ENCODE measurements at regions not wholly inside any gene's neighbourhood (a gene's known extent, or its start where the extent isn't known, plus 50 kb on each side); places are given as distances from the start of the nearest gene placed in this dataset.
A peak's percentile ranks its signal among the peaks of the same experiment; 100 is the strongest.
"Not testable (repeated sequence)": the region's sequence is repeated elsewhere in the genome, so short reads cannot be mapped to it uniquely, and the experiment has no call there.

DNA sequence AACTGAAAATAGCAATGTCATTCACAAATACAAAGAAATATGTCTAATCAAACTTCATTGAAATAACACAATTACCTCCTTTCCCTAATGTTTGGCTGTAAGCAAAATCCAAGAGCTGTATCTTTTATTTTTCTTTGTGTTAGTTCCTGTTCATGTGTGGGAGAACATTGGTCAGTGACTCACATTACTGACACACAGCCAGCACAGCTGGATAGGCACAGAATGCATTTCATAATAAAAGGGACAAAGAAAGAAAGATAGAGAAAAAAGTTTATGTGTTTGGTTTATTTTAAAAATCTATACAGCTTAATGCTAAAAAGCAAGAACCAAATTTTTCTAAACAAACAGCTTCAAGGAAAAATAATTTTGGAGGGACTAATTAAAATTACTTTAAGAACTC, 185.6 kb upstream of the COL3A1 start:
- TF ChIP-seq, protein P1, sequence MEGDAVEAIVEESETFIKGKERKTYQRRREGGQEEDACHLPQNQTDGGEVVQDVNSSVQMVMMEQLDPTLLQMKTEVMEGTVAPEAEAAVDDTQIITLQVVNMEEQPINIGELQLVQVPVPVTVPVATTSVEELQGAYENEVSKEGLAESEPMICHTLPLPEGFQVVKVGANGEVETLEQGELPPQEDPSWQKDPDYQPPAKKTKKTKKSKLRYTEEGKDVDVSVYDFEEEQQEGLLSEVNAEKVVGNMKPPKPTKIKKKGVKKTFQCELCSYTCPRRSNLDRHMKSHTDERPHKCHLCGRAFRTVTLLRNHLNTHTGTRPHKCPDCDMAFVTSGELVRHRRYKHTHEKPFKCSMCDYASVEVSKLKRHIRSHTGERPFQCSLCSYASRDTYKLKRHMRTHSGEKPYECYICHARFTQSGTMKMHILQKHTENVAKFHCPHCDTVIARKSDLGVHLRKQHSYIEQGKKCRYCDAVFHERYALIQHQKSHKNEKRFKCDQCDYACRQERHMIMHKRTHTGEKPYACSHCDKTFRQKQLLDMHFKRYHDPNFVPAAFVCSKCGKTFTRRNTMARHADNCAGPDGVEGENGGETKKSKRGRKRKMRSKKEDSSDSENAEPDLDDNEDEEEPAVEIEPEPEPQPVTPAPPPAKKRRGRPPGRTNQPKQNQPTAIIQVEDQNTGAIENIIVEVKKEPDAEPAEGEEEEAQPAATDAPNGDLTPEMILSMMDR (IDR thresholded peaks at IDR 0.05; ENCODE audit: insufficient read depth, low read depth, low read length, missing control alignments) = no peak
- DNase-seq (ENCODE audit: low read depth) = peak; percentile 80

DNA sequence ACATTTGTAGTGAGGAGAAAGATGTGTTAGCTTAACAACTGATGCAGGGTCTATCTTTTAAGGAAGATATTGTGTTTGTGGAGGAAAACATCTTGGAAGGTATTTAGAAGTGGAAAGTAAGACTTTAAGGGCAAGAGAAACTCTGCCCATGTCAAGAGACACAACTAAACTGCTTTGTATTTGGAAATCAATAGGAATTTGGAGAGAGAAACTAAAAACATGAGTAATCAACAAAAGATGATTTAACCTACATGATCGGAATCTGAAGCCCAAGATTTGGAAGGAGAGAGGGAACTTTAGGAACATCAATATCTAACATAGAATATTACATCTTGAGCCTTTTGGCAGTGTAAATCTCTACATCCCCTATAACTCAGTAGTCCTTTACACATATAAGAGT, 184.2 kb upstream of the COL3A1 start:
- no peak overlapping the region for H3K4me3 ChIP-seq (ENCODE audit: low read length)
- TF ChIP-seq, protein P1 (IDR thresholded peaks at IDR 0.05; ENCODE audit: insufficient read depth, low read depth, low read length, missing control alignments) = no peak
- no peak for DNase-seq (ENCODE audit: low read depth)

More for the DNA sequence above, 185.6 kb upstream of the COL3A1 start:
- no peak overlapping the region for H3K4me3 ChIP-seq (ENCODE audit: low read length)

DNA sequence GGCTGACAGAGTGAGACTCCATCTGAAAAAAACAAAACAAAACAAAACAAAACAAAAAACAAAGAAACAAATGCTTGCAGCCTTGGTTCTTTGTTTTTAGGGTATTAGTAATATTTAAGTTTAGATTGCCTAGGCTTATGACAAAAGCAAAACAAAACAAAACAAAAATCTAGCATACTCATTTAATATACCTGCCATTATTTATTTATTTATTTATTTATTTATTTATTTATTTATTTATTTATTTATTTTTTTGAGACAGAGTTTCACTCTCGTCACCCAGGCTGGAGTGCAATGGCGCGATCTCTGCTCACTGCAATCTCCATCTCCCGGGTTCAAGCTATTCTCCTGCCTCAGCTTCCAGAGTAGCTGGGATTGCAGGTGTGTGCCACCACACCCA, 179.7 kb upstream of the COL3A1 start:
- not testable (repeated sequence) for H3K4me3 ChIP-seq (ENCODE audit: low read length); DNase-seq (ENCODE audit: low read depth)

DNA sequence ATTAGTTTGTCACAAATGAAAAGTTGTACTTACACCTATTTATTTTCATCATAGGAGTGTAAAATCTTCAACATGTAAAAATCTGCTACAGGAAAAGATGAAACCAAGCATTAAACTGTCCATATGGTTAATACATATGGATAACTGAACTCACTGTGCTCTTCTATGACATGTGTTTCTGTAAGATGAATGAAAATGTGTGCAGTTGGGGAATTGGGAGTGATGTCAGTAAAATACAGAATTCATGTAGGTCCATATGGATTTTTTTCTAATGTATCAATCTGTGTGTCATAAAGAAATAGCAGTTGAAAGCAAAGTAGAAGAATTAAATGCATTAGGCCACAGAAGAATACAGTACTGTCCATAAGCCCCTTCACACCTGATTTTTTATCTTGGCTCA, 178.4 kb upstream of the COL3A1 start:
- no peak overlapping the region for H3K4me3 ChIP-seq (ENCODE audit: low read length)
- no peak for DNase-seq (ENCODE audit: low read depth)
- TF ChIP-seq, protein P1 (IDR thresholded peaks at IDR 0.05; ENCODE audit: insufficient read depth, low read depth, low read length, missing control alignments) = no peak

DNA sequence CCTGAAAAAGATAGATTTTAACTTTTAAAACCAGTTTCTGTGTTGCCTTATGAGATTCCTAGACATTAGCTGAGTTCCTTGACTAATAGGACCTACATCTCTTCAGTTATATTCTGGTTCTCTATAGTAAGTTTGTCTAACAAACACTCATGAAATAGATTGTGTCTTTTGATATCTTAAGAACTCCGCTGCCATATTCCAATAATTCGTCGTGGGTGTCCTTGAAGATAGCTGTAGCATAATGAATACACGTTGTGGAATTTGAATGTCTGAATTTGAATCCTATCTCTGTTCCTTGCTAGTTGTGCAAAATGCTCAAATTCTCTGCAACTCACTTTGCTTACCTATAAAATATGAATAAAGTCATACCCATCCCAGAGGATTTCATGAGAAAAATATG, 176.8 kb upstream of the COL3A1 start:
- H3K4me3 ChIP-seq (ENCODE audit: low read length) = no peak overlapping the region
- TF ChIP-seq, protein P1 (IDR thresholded peaks at IDR 0.05; ENCODE audit: insufficient read depth, low read depth, low read length, missing control alignments) = no peak
- no peak for DNase-seq (ENCODE audit: low read depth)

DNA sequence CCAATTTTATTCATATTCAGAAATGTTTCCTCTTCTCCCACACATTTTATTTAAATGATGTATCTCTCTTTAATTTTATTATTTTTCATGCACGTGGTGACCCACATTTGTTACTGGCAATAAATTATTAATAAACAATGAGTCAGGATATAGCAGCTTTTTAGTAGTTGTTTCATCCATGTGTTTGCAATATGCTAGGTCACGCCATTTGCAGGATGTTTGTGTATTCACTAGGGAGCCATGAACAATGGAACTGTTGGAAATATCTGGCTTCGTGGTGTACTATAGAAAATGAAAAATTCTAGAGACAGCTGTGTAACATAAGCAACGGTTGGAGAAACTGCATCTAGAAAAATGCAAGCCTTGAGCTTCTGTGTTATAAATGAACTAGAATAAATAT, 176.0 kb upstream of the COL3A1 start:
- TF ChIP-seq, protein P1 (IDR thresholded peaks at IDR 0.05; ENCODE audit: insufficient read depth, low read depth, low read length, missing control alignments) = no peak
- no peak for DNase-seq (ENCODE audit: low read depth)
- H3K4me3 ChIP-seq (ENCODE audit: low read length) = no peak overlapping the region

DNA sequence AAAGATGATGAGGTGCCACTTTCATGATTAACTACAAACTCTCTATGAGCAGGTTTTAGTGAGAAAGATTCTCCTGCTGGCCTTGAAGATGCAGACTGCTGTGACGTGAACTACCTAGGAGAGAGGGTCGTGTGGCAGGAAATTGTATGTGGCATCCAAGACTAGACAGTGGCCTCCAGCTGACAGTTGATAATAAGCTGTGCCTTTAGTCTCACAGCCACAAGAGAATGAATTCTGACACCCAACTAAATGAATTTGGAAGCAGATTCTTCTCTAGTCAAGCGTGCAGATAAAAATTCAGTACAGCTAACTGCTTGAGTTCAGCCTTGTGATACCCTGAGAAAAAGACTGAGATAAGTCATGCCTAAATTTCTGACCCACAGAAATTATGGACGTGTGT, 169.0 kb upstream of the COL3A1 start:
- no peak for DNase-seq (ENCODE audit: low read depth)
- TF ChIP-seq, protein P1 (IDR thresholded peaks at IDR 0.05; ENCODE audit: insufficient read depth, low read depth, low read length, missing control alignments) = no peak
- no peak overlapping the region for H3K4me3 ChIP-seq (ENCODE audit: low read length)

DNA sequence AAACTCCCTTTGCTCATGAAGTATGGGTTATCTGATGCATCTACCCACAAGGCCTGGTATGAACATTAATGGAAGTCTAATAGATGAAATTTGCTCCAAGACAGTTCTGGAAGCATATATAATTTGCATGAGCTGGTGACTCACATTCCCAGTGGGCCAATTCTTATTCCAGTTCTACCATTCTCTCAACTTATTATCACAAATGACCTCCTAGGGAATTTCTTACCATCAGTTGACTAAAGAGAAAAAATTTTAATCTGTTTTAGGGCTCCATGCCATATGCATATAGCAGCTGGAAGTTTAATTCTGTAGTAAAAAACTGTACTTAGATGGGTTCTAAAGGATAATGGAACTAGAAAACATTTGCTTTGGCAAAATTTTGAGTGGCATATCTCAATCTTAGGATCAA, 165.2 kb upstream of the COL3A1 start:
- TF ChIP-seq, protein P1 (IDR thresholded peaks at IDR 0.05; ENCODE audit: insufficient read depth, low read depth, low read length, missing control alignments) = no peak
- H3K4me3 ChIP-seq (ENCODE audit: low read length) = no peak overlapping the region
- DNase-seq (ENCODE audit: low read depth) = peak; percentile 41

All from epithelial cell of esophagus (primary cell).